HG03439 (cell line): ENCODE measurements at regions not wholly inside any gene's neighbourhood (a gene's known extent, or its start where the extent isn't known, plus 50 kb on each side); places are given as distances from the start of the nearest gene placed in this dataset.
"Not testable (repeated sequence)": the region's sequence is repeated elsewhere in the genome, so short reads cannot be mapped to it uniquely, and the experiment has no call there.

ENCODE experiments used
- ATAC-seq: cut with Tn5 transposase; IDR thresholded peaks from one replicate; pipeline ENCODE4 v1.9.1; 2021; ENCODE audit warnings: mild to moderate bottlenecking, moderate library complexity; ENCODE audit not compliant: unreplicated experiment

DNA sequence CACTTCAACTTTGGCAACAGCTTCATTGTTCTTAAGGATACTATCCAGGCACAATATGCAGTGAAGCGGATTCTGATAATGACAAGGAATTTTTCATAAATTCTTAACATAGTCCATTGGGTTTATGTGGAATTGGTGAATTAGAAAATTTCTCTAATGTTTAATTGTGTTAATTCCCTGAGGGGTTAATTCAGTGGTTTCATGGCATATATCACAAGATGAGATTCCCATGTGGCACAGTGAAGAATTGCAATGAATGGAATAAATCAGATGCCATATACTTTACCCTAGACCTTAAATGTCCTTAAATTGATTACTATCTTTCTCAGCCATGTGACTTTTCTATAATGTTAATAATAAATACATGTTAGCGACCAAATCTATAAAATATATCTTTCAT, 1244.1 kb downstream of the ROBO2 start:
- no peak for ATAC-seq

DNA sequence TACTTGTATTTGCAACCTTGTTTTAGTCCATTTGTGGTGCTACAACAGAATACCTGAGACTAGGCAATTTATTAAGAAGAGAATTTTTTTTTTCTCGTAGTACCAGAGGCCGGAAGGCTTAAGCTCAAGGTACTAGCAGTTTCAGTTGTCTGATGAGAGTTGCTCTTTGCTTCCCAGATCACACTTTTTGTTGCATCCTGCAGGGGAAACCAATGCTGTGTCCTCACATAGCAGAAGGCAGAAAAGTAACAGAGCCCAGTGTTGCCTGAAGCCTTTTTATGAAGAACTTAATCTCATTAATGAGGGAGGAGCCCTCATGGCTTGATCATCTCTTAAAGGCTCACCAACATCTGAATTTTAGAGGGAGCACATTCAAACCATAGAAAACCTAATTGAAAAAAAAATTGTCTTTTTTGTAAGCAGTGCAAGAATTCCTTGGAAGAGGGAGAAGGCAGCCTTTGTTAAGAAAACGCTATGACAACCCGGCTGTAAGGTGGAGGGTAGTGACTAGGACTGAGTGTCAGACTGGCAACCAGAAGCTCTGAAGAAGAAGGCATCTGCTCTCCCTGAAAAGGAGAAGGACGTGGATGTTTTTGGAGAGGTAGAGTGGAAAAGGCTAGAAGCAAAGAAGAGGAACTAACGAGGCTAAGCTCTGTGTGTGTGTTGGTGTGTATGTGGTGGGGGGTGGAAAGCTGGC, 1245.3 kb downstream of the ROBO2 start:
- ATAC-seq = no peak

DNA sequence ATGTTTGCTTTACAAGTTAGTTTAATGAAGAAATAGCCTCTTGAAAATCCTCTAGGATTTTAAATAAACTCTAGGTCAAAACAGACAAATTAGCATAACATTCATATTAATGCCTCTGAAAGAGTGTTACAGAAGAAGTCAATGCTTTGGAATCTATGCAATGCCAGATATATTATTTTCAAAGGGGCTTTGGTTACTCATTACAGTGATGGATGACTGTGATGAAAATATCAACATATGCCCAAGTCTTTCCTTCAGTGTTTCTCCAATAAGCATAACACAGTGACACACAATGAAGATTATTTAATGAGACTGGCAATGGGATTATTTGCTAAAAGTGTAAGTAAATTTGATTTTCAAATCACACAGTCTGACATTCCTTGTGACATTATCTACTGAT, 1247.2 kb downstream of the ROBO2 start:
- no peak for ATAC-seq

DNA sequence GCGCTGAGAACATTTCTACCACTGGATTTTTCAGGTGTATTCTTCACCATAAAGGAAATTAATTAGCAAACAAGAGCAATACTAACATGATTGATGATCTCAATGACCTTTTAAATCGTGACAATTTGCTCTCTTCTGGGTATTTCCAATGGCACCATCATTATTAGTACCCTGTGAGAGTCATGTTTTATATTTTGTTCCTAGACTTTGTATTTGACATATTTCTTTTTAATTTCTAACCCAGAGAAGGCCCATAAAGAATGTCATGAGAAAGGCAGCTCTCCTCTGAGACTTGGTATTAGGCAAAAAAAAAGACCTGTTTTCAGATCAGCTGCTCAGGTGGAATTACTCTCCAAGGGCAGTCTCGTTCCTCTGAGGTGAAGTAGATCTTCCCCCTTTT, 1253.4 kb downstream of the ROBO2 start:
- ATAC-seq = no peak

DNA sequence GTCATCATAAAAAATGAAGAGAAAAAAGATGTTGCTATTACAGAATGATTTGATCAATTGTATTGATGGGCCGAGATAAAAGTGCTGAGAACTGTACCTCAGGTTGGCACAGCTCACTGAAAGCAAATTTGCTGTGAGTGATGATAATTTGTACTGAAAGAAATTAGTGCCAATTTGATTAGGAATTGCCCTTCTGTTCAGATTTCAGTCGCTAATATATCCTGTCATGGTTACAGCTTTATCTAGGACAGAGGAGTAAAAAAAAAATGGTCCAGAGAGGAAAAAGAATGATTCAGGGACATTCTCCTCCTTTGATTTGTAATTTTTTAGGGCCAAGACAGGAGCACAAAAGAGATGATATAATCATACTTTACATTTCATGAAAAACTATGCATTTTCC, 1264.2 kb downstream of the ROBO2 start:
- ATAC-seq = no peak

DNA sequence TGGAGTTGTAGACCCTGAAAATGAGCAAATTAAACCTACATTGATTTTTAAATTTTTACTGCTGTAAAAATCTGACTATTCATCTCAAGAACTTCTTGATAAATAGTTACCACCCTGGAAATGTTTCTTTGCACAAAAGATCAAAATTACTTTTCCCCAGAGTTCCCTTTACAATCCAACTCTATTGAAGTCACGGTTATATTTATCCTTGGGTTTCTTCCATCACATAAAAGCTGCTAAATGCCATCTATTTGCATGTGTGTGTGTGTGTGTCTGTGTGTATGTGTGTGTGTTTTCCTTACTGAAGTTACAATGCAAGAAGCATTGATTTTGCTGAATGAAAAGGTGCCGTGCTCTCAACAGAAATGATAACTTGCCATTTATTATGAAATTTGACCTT, 1273.0 kb downstream of the ROBO2 start:
- no peak for ATAC-seq

DNA sequence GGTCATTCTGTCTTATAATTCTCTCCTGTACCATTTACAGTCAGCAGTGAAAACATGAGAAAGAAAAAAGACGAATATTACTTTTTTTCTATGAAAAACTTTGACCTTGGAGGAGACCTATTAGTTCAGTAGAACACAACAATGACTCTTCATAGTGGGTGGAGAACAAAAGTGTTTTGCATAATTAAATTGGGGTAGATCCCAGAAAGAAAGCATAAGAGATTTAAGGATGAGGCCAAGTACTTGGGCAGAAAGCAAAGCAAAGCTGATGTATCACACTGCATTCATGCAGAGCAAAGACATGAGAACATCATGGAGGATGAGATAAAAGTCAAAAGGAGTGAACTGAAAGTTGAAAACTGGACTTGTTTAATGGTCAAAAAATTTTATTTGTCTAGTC, 1273.4 kb downstream of the ROBO2 start:
- ATAC-seq = no peak

DNA sequence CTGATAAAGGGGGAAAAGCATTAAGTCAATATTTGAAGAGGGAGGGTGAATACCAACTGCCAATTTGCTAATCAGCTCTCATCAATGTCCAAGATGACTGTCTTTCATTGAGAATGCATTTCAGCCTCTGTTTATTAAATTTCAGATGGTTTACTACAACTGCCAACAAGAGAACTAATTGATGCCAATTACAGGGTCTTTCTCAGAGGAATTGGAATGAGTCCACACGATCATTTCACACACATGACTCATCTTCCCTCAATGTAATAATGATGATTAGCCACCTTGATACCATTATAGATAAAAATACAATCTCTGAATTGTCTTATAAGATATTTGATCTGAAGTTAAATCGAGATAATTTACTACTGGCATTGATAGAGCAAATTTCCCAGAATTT, 1274.4 kb downstream of the ROBO2 start:
- no peak for ATAC-seq

DNA sequence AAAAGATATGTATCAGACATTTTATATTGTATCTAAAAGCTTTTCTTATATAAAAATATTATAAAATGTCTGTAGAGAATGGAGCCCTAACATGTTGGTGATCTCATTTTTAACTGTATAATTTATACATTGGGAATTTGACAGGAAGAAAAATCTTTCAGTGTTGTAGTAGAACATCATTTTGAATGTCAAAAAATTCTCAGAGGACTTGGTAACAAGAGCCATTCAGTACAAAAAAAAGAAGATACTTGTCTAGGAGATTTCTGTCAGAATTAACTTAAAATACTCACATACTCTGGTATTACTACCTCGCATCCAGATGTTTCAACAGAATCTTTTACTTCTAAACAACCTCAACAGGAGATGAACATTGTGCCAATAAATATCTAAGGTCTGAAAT, 1277.9 kb downstream of the ROBO2 start:
- ATAC-seq = no peak

DNA sequence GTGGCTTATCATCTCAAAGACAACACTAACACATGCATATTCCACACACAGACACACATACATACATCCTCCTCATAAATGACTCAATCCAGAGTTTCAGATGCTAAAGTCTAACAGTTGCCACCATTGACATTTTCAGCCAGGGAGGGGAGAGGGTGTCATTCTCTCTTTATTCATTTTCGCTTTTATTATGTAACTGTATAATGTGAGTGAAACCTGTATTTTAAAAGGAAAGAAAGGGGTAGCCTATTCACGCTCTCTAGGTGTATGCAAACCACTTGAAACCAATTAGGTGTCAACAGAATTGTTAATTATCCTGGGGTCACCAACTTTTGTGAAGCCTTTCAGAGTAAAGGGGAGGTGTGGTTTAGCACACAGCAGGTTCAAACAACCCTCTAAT, 1282.9 kb downstream of the ROBO2 start:
- no peak for ATAC-seq

DNA sequence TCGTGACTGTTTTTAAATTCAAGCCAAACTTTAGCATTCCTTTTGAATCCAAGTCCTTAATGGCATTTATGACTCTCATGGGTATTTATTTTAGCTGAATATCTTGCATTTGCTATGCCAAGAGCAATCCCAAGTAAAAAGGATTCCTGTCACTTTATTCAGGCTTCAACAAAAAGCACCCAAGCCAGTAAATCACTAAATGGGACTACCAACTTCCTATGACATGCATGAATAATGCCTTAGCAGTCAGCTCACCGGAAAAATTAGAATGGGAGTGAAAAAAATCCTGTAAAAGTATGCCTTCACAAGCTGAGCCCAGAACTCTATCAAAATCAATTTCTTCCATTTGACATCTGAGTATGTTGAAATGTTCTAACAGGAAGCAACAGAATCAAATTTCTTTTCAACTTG, 1297.9 kb downstream of the ROBO2 start:
- no peak for ATAC-seq

DNA sequence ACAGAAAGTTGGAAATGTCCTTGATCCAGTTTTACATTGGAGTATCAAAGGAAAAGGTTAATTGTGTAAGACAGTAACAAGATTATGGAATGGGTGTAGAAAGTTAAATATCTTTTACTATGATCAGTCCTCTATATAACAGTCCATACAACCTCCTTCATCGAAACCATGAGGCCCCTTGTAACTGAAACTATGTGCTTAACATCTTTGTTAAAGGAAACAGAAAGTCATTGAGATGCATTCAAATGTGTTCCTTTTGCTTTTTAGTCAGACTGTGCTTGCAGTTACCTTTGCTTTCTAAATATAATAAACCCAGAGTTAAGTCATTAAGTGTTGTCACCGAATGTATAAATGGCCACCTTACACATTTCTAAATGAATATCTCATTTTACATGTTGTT, 1298.5 kb downstream of the ROBO2 start:
- ATAC-seq = peak; percentile 87

DNA sequence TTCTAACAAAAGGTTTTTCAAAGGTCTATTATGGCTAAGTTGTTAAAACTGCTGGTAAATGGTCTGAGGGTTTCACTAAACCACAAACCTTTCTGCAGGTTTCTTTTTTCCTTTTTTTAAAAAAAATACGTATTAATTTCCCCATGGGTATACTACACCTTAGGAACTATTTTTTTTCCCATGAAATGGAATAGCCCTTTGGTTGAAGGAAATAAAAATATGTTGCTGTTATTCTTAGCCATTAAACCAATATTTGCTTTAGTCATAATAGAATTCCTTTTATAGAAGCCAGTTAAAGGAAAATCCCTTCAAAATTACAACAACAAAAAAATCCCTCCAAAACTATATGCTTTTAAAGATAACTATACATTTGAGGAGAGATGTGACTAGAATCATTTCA, 1303.3 kb downstream of the ROBO2 start:
- no peak for ATAC-seq

DNA sequence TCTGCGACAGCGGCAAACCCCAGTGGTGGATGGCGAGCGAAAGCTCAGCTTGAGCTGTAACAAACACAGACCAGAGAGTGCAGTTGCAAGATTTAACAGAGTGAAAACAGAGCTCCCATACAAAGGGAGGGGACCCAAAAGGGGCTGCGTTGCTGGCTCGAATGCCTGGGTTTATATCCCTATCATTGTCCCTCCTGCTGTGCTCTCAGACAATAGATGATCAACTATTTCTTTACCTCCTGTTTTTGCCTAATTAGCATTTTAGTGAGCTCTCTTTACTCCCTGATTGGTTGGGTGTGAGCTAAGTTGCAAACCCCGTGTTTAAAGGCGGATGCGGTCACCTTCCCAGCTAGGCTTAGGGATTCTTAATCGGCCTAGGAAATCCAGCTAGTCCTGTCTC, 1304.4 kb downstream of the ROBO2 start:
- ATAC-seq = not testable (repeated sequence)

DNA sequence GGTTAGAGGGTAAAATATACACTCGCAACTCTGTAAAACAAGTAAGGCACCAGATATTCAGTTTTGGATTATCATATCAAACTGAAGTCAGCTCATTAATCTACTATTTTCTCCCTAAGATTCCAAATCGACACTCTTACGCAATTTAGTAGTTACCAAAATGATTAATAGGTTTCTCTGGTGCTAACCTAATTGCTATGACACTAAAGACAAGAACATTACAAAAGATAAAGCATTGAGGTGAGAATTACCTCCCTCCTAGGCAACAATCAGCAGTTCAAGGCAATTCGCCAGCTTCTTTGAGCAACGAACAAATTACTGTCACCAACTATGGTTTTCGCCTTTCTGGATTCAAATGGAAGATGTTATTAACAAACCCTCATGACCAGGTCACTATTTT, 1305.0 kb downstream of the ROBO2 start:
- no peak for ATAC-seq

DNA sequence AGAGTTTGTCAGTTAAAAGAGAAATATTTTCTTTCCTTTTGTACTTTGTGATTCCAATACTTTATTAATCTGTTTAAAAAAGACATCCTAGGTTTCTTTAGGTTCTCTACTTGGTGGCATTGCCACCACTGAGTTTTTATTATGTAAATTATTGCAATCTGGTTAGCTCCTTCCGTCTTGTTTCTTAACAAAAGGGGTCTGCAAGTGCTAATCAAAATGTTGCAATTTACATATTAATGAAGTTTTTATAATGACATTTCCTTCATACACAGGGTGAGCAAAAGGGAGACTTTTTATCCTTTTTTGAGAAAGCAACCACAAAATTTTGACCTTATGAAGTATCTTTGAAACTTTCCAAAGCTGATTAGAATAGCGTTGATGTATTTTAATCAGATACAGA, 1307.3 kb downstream of the ROBO2 start:
- ATAC-seq = no peak

DNA sequence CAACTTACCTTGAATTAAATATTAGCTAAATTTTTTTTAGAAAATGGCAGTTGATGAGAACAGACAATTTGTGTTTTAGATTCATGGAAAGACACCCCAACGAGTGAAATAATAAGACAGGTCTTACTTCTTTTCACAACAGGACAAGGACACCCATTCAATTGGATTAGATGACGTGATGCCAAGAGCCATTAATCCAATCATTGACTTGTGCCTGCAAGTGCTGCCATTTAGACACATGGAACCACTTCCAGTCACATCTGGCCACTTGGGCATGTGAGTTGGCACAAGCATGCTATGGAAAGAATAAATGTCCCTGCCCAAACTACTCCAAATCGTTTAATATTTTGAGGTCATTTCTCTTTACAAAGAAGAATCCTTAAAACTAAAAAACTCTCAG, 1308.8 kb downstream of the ROBO2 start:
- ATAC-seq = no peak

DNA sequence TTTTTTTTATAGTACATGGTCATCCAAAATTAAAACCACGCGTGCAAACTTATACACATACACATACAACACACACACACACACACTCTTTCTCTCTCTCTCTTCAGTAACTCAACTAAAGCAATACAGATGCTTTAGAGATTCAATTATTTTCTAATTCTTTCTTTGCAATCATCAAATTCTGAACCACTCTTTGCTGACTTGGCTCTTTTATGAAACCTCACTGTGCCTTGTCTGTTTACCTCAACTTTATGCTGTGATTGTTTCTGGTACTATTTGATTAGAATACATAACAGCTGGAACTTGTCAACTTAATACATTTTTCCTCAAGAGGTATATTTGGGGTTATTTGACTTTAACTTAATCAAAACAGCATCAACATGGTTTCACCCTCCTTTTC, 1309.7 kb downstream of the ROBO2 start:
- ATAC-seq = no peak

DNA sequence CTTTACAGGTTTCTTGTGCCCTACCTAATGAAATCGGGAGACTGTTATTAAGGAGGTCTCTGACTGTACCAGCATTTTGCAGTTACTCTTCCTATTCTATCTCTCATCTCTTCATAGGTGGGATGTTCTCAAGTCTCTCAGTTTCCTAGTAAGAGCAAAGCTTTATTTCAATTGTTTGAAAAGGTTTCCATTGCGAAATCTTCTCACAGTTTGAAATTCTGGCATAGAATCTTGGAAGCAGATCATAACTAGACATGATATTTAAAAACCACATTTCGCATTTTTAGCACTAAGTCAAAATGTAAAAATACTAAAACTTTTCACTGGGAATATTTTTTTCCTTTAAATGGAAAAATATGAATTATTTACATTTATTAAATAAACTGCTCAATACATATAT, 1311.4 kb downstream of the ROBO2 start:
- no peak for ATAC-seq

DNA sequence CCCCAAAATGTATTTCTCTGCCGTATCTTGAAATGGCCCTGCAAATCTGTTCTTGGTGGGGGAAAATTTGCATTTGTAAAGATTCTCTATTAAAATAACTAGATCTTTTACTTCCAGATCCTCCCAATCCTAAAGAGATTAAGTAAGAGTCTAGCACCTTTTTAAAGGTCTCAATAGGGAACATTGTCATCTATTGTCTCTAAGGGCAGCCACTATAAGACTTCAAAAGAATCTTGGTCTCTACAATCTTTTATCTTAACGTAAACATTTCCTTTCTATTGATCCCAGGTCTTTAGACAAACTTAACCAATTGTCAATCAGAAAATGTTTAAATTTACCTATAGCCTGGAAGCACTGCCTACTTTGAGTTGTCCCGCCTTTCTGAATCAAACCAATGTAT, 1313.3 kb downstream of the ROBO2 start:
- ATAC-seq = no peak

DNA sequence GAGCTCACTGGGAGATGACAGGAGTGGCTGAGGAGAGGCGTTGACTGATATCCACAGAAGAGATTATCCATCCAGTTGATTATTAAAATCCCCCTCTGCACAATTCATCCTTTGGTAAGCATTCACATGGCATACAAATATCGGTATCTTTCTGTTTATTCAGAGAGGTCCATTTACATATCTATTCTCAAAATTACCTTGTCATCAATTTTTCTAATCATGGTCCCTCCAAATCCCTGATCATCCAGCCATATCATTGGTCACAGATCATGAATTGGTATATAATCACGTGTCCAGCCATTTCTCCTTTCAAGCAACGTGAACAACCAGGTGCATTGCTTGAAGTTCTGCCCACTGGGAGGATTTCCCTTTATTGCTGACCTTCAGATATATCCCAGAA, 1321.0 kb downstream of the ROBO2 start:
- no peak for ATAC-seq

DNA sequence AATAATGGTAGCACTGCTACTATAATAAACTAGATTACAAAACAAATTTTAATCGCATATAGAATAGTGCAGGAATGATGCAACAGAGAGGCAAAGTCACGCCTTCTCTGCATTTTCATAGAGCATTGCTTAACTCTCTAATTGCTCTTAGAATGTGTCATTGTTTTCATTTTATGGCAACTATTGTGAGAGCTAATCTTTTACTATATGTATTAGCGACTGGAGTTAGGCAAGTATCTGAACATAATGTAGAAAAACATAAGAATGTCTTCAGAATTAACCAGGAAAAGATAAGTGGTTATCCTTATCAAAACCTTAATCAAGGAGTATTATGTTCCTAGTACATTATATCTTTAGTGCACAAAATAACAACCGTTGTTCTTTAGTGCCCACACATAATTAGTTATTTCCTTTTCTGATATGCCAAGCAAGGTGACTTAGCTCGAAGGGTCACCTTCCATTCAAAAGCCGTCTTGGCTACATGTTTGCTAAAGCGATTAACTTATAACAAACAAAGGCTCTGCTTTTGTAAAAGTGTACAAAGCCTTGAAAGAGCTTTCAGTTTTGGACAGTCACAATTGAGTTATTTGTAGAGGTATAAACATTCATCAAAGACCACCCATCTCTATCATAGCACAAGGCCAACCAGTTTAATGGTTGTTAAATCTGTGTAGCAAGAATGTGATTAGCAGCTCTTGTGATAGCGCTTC, 1328.9 kb downstream of the ROBO2 start:
- no peak for ATAC-seq

DNA sequence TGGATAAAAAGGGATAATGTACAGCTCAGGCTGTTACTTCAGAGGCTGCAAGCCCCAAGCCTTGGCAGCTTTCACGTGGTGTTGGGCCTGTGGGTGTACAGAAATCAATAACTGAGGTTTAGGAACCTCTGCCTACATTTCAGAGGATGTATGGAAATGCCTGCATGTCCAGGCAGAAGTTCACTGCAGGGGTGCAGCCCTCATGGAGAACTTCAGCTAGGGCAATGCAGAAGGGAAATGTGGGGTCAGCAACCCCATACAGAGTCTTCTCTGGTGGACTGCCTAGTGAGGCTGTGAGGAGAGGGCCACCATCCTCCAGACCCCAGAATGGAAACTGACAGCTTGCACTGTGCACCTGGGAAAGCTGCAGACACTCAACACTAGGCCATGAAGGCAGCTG, 1350.3 kb downstream of the ROBO2 start:
- no peak for ATAC-seq
